Colonic mucosa (tissue), 4 donors: ENCODE measurements at regions not wholly inside any gene's neighbourhood (a gene's known extent, or its start where the extent isn't known, plus 50 kb on each side); places are given as distances from the start of the nearest gene placed in this dataset.

Experiments used
- DNase-seq: peaks from one replicate; pipeline ENCODE4 v3.0.0-alpha.2; 2020
- H3K27ac ChIP-seq: fragments of 200-600 bp; one replicate; pipeline ENCODE4 v1.8.0; 2021
- H3K27me3 ChIP-seq: fragments of 200-600 bp; one replicate; pipeline ENCODE4 v1.8.0; 2021
- H3K36me3 ChIP-seq: fragments of 200-600 bp; one replicate; pipeline ENCODE4 v1.8.0; 2021
- H3K4me1 ChIP-seq: fragments of 200-600 bp; one replicate; pipeline ENCODE4 v1.8.0; 2021; ENCODE audit warnings: mild to moderate bottlenecking
- H3K4me3 ChIP-seq: fragments of 200-600 bp; one replicate; pipeline ENCODE4 v1.8.0; 2021
- H3K9ac ChIP-seq, 2 donors: one replicate each; pipeline ENCODE4 v1.7.0; 2013; ENCODE audit warnings: control low read depth in 2 of 2, low read depth in 2 of 2, low read length in 2 of 2
- H3K9me3 ChIP-seq: fragments of 200-600 bp; one replicate; pipeline ENCODE4 v1.8.0; 2021
- CTCF ChIP-seq: fragments of 200-600 bp; IDR thresholded peaks from one replicate; pipeline ENCODE4 v1.8.0; 2022; ENCODE audit warnings: antibody characterized with exemption, mild to moderate bottlenecking
- intact Hi-C: fragments of 100-400 bp; cut with DNase I; formaldehyde crosslinking; loops from one replicate; pipeline ENCODE4 v1.14.1; 2022
- donor health status: healthy.
- donor health status: DM: no; HTN: no; CAD: no.
- donor health status: DM: no; HTN: no; CAD: no.

GRCh38 chr2:204264085-204264553 lies 281.2 kb upstream of the PARD3B start:
- no peak overlapping the region for H3K27ac ChIP-seq
- intact Hi-C loops, result loop anchor here (10.0 kb wide), 1 partner anchor 1411 kb away; no protein-coding TSS in a partner anchor
- TF ChIP-seq CTCF, result no peak
- H3K4me1 ChIP-seq, result no peaks in the 10 kb centered on the region
- no peaks in the 10 kb centered on the region for H3K36me3 ChIP-seq
- DNase-seq, result no peak
- H3K4me3 ChIP-seq, result no peak overlapping the region
- H3K27me3 ChIP-seq, result no peaks in the 10 kb centered on the region
- H3K9ac ChIP-seq, result no peak overlapping the region
- H3K9me3 ChIP-seq, result no peaks in the 10 kb centered on the region

GRCh38 chr2:204264621-204265140 lies 280.6 kb upstream of the PARD3B start:
- TF ChIP-seq CTCF, result no peak
- H3K27me3 ChIP-seq, result no peaks in the 10 kb centered on the region
- no peaks in the 10 kb centered on the region for H3K4me1 ChIP-seq
- no peaks in the 10 kb centered on the region for H3K36me3 ChIP-seq
- intact Hi-C loops, result loop anchor here (10.0 kb wide), 1 partner anchor 1410 kb away; no protein-coding TSS in a partner anchor
- H3K9me3 ChIP-seq, result no peaks in the 10 kb centered on the region
- no peak overlapping the region for H3K4me3 ChIP-seq
- no peak overlapping the region for H3K27ac ChIP-seq
- DNase-seq, result no peak
- no peak overlapping the region for H3K9ac ChIP-seq

- Histone ChIP-seq H3K36me3 (no peaks in the 10 kb centered on the region), H3K27ac (no peak overlapping the region), H3K9me3 (no peaks in the 10 kb centered on the region), H3K9ac (no peak overlapping the region), H3K4me3 (no peak overlapping the region), H3K4me1 (no peaks in the 10 kb centered on the region), H3K27me3 (no peaks in the 10 kb centered on the region)
- no peak for TF ChIP-seq CTCF
- intact Hi-C loops, result loop anchor here (10.0 kb wide), 1 partner anchor 1409 kb away; no protein-coding TSS in a partner anchor
- no peak for DNase-seq
These were observed 279.5 kb upstream of the PARD3B start for GRCh38 chr2:204265681-204266181.

GRCh38 chr2:204268458-204268857 lies 276.8 kb upstream of the PARD3B start:
- no peak for TF ChIP-seq CTCF
- no peaks in the 10 kb centered on the region for H3K36me3 ChIP-seq
- H3K4me3 ChIP-seq, result no peak overlapping the region
- intact Hi-C loops, result loop anchor here (10.0 kb wide), 1 partner anchor 1406 kb away; no protein-coding TSS in a partner anchor
- no peak overlapping the region for H3K27ac ChIP-seq
- no peak overlapping the region for H3K9ac ChIP-seq
- no peak for DNase-seq
- H3K9me3 ChIP-seq, result no peaks in the 10 kb centered on the region
- H3K27me3 ChIP-seq, result no peaks in the 10 kb centered on the region
- H3K4me1 ChIP-seq, result no peaks in the 10 kb centered on the region

- Histone ChIP-seq H3K4me1 (no peaks in the 10 kb centered on the region), H3K4me3 (no peak overlapping the region), H3K27ac (no peak overlapping the region), H3K9me3 (no peaks in the 10 kb centered on the region), H3K36me3 (no peaks in the 10 kb centered on the region), H3K9ac (no peak overlapping the region), H3K27me3 (no peaks in the 10 kb centered on the region)
- TF ChIP-seq CTCF, result no peak
- no peak for DNase-seq
- intact Hi-C loops, result loop anchor here (10.0 kb wide), 1 partner anchor 1406 kb away; no protein-coding TSS in a partner anchor
These were observed 276.3 kb upstream of the PARD3B start for GRCh38 chr2:204268971-204269370.
